ENCODE measurements at regions not wholly inside any gene's neighbourhood (a gene's known extent, or its start where the extent isn't known, plus 50 kb on each side); places are given as distances from the start of the nearest gene placed in this dataset.

DNA sequence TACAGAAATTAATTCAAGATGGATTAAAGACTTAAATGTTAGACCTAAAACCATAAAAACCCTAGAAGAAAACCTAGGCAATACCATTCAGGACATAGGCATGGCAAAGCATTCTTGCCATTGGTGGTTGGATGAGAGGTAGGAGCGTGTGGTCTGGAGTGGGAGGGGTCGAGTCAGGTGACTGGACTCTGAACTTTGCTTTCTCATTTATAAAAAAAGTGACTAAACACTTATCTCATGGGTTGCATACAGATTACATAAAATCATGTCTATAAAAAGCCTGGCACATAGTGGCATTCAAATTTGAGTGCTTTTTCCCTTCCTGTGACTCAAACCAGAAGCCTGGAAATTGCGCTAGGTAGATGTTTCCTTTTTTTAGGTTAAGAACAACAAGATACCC is 159.7 kb upstream of the SHISA6 start:
- no peaks in the 10 kb centered on the region for H3K4me1 ChIP-seq (ENCODE audit: control insufficient read depth, extremely low read depth, insufficient read depth, low read length)
- no TSS peak for BruUV-seq (replicated peaks)
- no peak overlapping the region for H3K4me3 ChIP-seq (replicated peaks in 1 of 3; ENCODE audit: insufficient read depth in 1 of 3, low read depth in 1 of 3, low read length in 3 of 3)
- DNase-seq (ENCODE audit: low read depth, low spot score) (no peak), FAIRE-seq (no peak)
- H4K20me1 ChIP-seq (replicated peaks; ENCODE audit: control insufficient read depth, extremely low read depth, insufficient read depth, low read length), result no peaks in the 10 kb centered on the region
- TF ChIP-seq JUN (IDR thresholded peaks at IDR 0.05; ENCODE audit: borderline replicate concordance, insufficient read depth, insufficient read length, low read depth) (no peak), MYC (IDR thresholded peaks at IDR 0.05; ENCODE audit: low read depth, low read length) (no peak), FOS (IDR thresholded peaks at IDR 0.05; ENCODE audit: borderline replicate concordance, insufficient read depth, low read length) (no peak), EZH2 (IDR thresholded peaks at IDR 0.05; ENCODE audit: borderline replicate concordance, low read depth, low read length, severe bottlenecking) (no peak)
- TF ChIP-seq, protein P1, sequence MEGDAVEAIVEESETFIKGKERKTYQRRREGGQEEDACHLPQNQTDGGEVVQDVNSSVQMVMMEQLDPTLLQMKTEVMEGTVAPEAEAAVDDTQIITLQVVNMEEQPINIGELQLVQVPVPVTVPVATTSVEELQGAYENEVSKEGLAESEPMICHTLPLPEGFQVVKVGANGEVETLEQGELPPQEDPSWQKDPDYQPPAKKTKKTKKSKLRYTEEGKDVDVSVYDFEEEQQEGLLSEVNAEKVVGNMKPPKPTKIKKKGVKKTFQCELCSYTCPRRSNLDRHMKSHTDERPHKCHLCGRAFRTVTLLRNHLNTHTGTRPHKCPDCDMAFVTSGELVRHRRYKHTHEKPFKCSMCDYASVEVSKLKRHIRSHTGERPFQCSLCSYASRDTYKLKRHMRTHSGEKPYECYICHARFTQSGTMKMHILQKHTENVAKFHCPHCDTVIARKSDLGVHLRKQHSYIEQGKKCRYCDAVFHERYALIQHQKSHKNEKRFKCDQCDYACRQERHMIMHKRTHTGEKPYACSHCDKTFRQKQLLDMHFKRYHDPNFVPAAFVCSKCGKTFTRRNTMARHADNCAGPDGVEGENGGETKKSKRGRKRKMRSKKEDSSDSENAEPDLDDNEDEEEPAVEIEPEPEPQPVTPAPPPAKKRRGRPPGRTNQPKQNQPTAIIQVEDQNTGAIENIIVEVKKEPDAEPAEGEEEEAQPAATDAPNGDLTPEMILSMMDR (IDR thresholded peaks at IDR 0.05; ENCODE audit: extremely low read depth in 1 of 2, insufficient read depth in 1 of 2, low read depth in 1 of 2, low read length in 2 of 2), result no peak
- no peak overlapping the region for H3K4me2 ChIP-seq (ENCODE audit: insufficient read depth, low read length)
- no peaks in the 10 kb centered on the region for H3K36me3 ChIP-seq (ENCODE audit: control insufficient read depth in 2 of 2, extremely low read depth in 1 of 2, insufficient read depth in 2 of 2, low read length in 2 of 2)
- ChIA-PET CTCF (no interaction called here), POLR2A (no interaction called here)
- H3K9ac ChIP-seq (replicated peaks; ENCODE audit: extremely low read depth, insufficient read depth, low read length), result no peak overlapping the region
- H3K27ac ChIP-seq (ENCODE audit: insufficient read depth, low read depth, low read length), result no peak overlapping the region
- H2AFZ ChIP-seq (ENCODE audit: low read depth, low read length), result no peak overlapping the region
- no peaks in the 10 kb centered on the region for H3K27me3 ChIP-seq (ENCODE audit: control insufficient read depth in 2 of 2, insufficient read depth in 2 of 2, low read length in 2 of 2)
- H3K9me3 ChIP-seq (replicated peaks; ENCODE audit: control insufficient read depth, insufficient read depth, low read length), result no peaks in the 10 kb centered on the region
- dilution Hi-C loops (cut with MboI; ENCODE audit: extremely low pct_ligation_motif_present, low sequenced_read_pairs) (no loop called here), intact Hi-C loops (cut with micrococcal nuclease) (no loop called here)
- H3K79me2 ChIP-seq (ENCODE audit: control insufficient read depth, insufficient read depth, low read length), result no peaks in the 10 kb centered on the region
- H3K9me1 ChIP-seq (replicated peaks; ENCODE audit: control insufficient read depth, extremely low read depth, insufficient read depth, low read length), result no peaks in the 10 kb centered on the region

DNA sequence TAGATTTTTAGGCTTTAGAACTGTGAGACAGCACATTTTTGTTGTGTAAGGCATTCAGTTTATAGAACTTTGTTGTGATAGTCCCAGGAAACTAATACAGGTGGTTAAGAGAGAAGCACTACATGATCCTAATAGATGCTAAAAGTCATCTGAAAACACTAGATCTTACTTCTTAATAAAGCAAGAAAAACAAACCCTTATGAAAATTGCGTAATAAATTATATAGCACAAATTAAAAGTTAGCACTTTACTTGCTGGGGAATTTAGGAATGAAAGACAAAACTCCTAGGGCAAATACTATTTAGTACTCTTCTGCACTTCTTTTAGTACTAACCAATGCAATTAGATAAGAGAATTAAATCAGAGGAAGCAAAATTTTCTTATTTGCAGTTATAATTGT is 163.3 kb upstream of the SHISA6 start:
- H4K20me1 ChIP-seq (replicated peaks; ENCODE audit: control insufficient read depth, extremely low read depth, insufficient read depth, low read length), result no peaks in the 10 kb centered on the region
- dilution Hi-C loops (cut with MboI; ENCODE audit: extremely low pct_ligation_motif_present, low sequenced_read_pairs) (no loop called here), intact Hi-C loops (cut with micrococcal nuclease) (no loop called here)
- ChIA-PET POLR2A (no interaction called here), CTCF (no interaction called here)
- no peak overlapping the region for H3K9ac ChIP-seq (replicated peaks; ENCODE audit: extremely low read depth, insufficient read depth, low read length)
- DNase-seq (ENCODE audit: low read depth, low spot score) (no peak), FAIRE-seq (no peak)
- no peaks in the 10 kb centered on the region for H3K36me3 ChIP-seq (ENCODE audit: control insufficient read depth in 2 of 2, extremely low read depth in 1 of 2, insufficient read depth in 2 of 2, low read length in 2 of 2)
- no peaks in the 10 kb centered on the region for H3K79me2 ChIP-seq (ENCODE audit: control insufficient read depth, insufficient read depth, low read length)
- TF ChIP-seq POLR2AphosphoS5 (IDR thresholded peaks at IDR 0.05; ENCODE audit: insufficient read depth, low read depth, low read length), result no peak
- TF ChIP-seq, protein P1 (IDR thresholded peaks at IDR 0.05; ENCODE audit: extremely low read depth in 1 of 2, insufficient read depth in 1 of 2, low read depth in 1 of 2, low read length in 2 of 2), result no peak
- TF ChIP-seq POLR2A (IDR thresholded peaks at IDR 0.05; ENCODE audit: low read depth, low read length), result no peak
- no peak for TF ChIP-seq JUN (IDR thresholded peaks at IDR 0.05; ENCODE audit: borderline replicate concordance, insufficient read depth, insufficient read length, low read depth)
- TF ChIP-seq GATA2 (IDR thresholded peaks at IDR 0.05; ENCODE audit: insufficient read depth, insufficient read length, low read depth, low read length), result no peak
- TF ChIP-seq MYC (IDR thresholded peaks at IDR 0.05; ENCODE audit: low read depth, low read length), result no peak
- TF ChIP-seq, protein P2, sequence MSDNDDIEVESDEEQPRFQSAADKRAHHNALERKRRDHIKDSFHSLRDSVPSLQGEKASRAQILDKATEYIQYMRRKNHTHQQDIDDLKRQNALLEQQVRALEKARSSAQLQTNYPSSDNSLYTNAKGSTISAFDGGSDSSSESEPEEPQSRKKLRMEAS (IDR thresholded peaks at IDR 0.05; ENCODE audit: insufficient read depth, insufficient read length), result no peak
- BruUV-seq (replicated peaks), result no TSS peak
- H3K27me3 ChIP-seq (ENCODE audit: control insufficient read depth in 2 of 2, insufficient read depth in 2 of 2, low read length in 2 of 2), result no peaks in the 10 kb centered on the region
- no peak overlapping the region for H3K27ac ChIP-seq (ENCODE audit: insufficient read depth, low read depth, low read length)
- no peaks in the 10 kb centered on the region for H3K4me1 ChIP-seq (ENCODE audit: control insufficient read depth, extremely low read depth, insufficient read depth, low read length)
- peaks cover 4% of the 10 kb centered on the region for H3K9me3 ChIP-seq (replicated peaks; ENCODE audit: control insufficient read depth, insufficient read depth, low read length)
- no peak overlapping the region for H3K4me3 ChIP-seq (replicated peaks in 1 of 3; ENCODE audit: insufficient read depth in 1 of 3, low read depth in 1 of 3, low read length in 3 of 3)
- H2AFZ ChIP-seq (ENCODE audit: low read depth, low read length), result no peak overlapping the region
- no peak overlapping the region for H3K4me2 ChIP-seq (ENCODE audit: insufficient read depth, low read length)
- no peaks in the 10 kb centered on the region for H3K9me1 ChIP-seq (replicated peaks; ENCODE audit: control insufficient read depth, extremely low read depth, insufficient read depth, low read length)
